DMS153 treated with DMSO at 0.1 percent for 48 hours (cell line): ENCODE measurements at regions not wholly inside any gene's neighbourhood (a gene's known extent, or its start where the extent isn't known, plus 50 kb on each side); places are given as distances from the start of the nearest gene placed in this dataset.

Experiments
- DNase-seq: peaks from one replicate; lab custom pipeline; 2025; ENCODE audit not compliant: unreplicated experiment; lab: John Stamatoyannopoulos, UW

- no peak for DNase-seq
Observed at GRCh38 chr2:215609089-215610032, 173.5 kb upstream of the FN1 start.

GRCh38 chr2:215607766-215608165, 171.9 kb upstream of the FN1 start:
- no peak for DNase-seq

DNA sequence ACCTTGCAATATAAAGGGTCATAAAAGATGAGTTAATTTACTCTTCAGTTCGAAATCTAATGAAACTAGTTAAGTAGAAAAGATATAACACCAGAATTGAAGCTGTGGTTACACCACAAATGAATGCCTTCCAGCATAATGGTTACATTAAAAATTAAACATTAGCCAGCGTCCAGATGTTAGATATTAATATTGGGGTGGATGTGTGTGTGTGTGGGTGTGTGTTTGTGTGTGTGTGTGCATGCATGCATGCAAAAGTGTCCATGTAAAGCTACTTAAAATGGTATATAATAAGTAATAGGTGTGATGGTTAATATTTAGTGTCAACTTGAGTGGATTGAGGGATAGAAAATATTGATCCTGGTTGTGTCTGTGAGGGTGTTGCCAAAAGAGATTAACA, 170.4 kb upstream of the FN1 start:
- DNase-seq, result no peak

GRCh38 chr2:215605214-215605613, 169.3 kb upstream of the FN1 start:
- no peak for DNase-seq

DNA sequence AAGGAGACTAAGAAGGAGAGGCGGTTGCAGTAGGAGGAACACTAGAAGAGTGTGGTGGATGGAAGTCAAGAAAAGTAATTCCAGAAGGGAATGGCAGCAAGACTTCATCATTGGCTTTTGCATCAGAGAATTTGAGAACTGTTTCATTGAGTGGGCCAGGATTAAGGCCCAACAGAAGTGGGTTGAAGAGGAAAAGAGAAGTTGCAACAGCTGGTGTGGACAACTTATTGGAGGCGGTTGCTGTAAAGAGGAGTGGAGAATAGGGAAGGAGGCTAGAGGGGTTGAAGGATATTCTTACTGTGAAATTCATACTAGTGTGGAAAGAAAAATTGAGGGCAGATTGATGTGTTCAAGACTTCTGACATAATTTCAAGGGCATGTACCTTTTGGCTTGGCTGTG, 168.7 kb upstream of the FN1 start:
- DNase-seq, result no peak

DNA sequence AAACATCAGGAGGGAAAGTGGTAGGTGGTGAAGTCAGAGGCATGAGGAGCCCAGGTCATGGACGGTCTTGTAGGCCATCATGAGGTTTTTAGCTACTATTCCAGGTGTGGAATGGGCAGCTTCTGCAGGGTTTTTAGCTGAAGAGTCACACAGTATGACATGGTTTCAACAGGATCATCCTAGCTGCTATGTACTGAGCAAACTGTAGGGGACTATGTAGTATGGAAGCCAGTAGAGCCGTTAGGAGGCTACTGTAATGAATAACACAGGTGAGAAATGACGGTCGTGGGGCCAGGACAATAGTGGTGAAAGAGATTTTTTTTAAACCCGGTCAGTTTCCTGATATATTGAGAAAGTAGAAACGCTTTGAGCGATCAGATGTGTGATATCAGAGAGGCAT, 167.6 kb upstream of the FN1 start:
- DNase-seq, result no peak

GRCh38 chr2:215602997-215603396, 167.1 kb upstream of the FN1 start:
- no peak for DNase-seq

DNA sequence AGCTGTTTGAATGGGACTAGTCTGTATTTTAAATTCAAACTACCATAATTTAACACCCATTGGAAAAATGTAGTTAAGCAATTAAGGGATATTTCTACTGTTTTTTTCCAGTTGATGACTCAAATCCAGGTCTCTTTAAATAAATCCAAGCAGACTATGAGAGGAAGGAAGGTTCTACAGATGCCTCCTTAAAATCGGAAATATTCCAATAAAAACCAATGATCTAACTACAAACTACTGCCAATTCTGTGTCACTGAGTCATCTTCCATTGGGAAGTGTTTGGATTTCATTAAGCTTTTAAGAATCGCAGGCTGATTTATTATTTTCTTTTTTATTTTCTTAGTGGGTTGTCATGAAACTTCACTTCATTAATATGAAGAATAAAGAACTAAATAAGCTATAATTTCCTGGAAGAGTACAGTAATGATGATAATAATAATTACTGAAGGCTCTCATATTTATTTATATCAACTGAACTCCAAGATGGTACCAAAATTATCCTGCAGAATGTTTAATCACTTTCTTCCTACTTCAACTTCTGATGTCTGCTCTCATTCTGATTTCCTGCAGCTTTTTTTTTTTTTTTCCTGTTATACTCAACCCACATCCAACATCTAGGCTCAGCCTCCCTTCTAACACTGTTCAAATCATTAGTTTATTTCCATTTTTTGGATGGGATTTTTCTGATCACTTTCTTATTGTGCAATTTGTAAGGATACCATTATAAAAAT, 166.3 kb upstream of the FN1 start:
- no peak for DNase-seq

GRCh38 chr2:215601526-215601925, 165.7 kb upstream of the FN1 start:
- DNase-seq, result no peak

GRCh38 chr2:215598376-215598975, 162.6 kb upstream of the FN1 start:
- DNase-seq, result no peak

- DNase-seq, result no peak
Observed at GRCh38 chr2:215597577-215597976, 161.7 kb upstream of the FN1 start.

DNA sequence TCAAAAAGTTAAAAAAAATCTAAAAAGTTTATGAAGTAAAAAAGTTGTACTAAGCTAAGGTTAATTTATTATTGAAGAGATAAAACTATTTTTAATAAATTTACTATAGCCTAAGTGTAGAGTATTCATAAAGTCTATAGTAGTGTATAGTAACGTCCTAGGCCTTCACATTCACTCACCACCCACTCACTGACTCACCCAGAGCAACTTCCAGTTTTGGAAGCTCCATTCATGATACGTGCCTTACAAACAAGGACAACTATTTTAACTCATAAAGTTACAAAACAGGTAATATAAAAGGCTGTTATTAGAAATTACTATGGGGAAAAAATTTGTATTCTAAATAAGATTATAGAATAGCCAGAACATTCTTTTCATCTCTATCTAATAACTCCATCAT, 158.9 kb upstream of the FN1 start:
- DNase-seq, result no peak

GRCh38 chr2:215590010-215590745, 154.3 kb upstream of the FN1 start:
- no peak for DNase-seq

DNA sequence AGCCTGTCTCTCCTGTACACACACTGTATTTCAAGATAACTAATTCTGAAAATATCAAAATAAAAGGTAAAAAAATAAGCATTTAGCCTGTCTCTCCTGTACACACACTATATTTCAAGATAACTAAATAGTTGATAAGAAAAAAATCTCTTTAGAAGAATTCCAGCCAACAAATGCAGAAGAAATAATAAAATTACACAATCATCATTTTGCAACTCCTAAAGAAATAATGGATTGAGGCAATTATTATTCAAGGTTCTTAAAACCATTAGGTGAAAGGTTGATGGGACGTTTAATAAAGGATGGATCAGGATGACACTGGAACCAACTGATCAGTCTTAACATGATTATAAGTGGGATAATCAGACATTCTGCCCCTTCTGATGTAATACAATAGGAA, 148.0 kb upstream of the FN1 start:
- no peak for DNase-seq

DNA sequence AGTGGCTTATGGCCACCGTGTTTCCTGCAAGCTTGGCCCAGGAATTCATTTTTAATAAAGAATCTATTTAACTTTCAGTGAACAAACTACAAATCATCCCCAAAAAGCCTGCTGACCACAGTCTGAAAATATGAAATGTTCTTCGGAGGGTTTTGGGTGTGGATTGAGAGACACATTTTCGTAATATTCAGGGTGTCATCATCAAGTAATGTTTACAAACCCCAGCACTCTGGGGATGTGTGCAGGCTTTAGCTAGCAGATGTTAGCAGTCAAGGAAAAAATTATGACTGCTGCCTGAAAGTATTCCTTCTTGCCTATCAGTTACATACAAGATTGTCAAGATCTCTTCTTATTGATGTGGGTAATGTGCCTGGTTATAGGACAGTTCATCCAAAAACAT, 143.9 kb upstream of the FN1 start:
- no peak for DNase-seq

DNA sequence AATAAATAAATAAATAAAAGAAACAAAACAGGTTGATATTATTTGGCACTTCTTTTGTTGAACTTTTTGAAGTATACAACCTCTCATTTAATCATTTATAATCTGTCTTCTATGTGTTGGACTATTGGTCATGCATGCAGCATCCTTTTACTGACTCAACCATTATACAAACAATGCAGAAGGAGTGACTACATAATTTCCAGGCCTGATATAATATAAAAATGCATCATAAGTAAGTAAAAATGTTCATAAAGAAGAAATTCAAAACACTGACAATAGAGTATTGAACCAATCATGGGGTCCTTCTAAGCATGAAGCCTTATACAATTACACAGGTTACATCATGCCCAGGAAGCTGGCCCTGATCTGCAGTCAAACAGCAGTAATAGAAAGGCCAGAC, 141.5 kb upstream of the FN1 start:
- DNase-seq, result no peak

- DNase-seq, result no peak
Observed at GRCh38 chr2:215576572-215576971, 140.7 kb upstream of the FN1 start.

GRCh38 chr2:215573496-215573895, 137.6 kb upstream of the FN1 start:
- no peak for DNase-seq

DNA sequence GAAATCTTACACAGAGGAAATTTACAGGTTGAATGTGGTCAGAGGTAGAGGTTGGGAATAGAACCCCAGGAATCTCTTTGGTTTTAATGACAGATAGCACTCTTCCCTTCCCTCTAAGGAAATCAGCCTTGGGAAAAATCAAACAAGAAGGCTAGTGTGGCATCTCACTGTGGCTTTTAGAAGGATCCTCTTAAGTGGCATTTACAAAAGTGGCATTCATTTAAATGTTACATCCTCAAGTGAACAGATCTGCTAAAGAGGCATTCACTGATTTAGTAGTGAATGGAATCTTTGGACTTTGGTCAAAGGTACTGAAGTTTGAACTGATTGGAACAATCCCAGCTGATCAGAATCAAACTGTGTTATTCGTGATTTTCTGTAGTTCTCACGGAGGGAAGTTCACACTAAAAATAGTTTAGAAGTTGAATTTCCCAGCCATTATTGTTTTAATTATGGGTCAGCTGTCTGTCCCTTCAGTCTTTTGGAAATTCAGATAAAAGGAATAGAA, 136.5 kb upstream of the FN1 start:
- no peak for DNase-seq

GRCh38 chr2:215571689-215572088, 135.8 kb upstream of the FN1 start:
- no peak for DNase-seq

GRCh38 chr2:215567504-215567903, 131.6 kb upstream of the FN1 start:
- no peak for DNase-seq
